A549 (cell line): ENCODE measurements at regions not wholly inside any gene's neighbourhood (a gene's known extent, or its start where the extent isn't known, plus 50 kb on each side); places are given as distances from the start of the nearest gene placed in this dataset.

Source experiments
- CBX8 ChIP-seq: fragments of 200-600 bp; sonication (generic); IDR thresholded peaks from 2 replicates; pipeline ENCODE4 v1.6.1; 2016
- EP300 ChIP-seq, 2 experiments: fragments of >200 bp; sonication (Bioruptor Twin); formaldehyde crosslinking; IDR thresholded peaks; 2 replicates in 1 of 2; 3 replicates in 1 of 2; pipeline ENCODE4 v1.6.1; 2016 to 2017
- FOXS1 ChIP-seq: fragments of 250-450 bp; sonication (Bioruptor Pico); IDR thresholded peaks from 2 replicates; pipeline ENCODE4 v1.5.0; 2020; ENCODE audit warnings: mild to moderate bottlenecking, moderate library complexity
- NR3C1 ChIP-seq: fragments of >200 bp; sonication (Bioruptor Twin); formaldehyde crosslinking; IDR thresholded peaks from 3 replicates; pipeline ENCODE4 v1.6.1; 2017
- POLR2A ChIP-seq: IDR thresholded peaks from 2 replicates; pipeline ENCODE4 v1.6.1; 2012; ENCODE audit warnings: mild to moderate bottlenecking, low read length
- RAD21 ChIP-seq, 2 experiments: fragments of >200 bp in 1 of 2; sonication (Bioruptor Twin) in 1 of 2; formaldehyde crosslinking in 1 of 2; IDR thresholded peaks in 1 of 2; conservative IDR thresholded peaks in 1 of 2; 2 replicates in 1 of 2; 3 replicates in 1 of 2; pipeline ENCODE4 v1.6.1; 2012 to 2018; ENCODE audit warnings: inconsistent platforms in 1 of 2
- RCOR1 ChIP-seq: fragments of 150-350 bp; IDR thresholded peaks from 2 replicates; pipeline ENCODE4 v1.6.1; 2014; ENCODE audit warnings: antibody characterized with exemption, low read length, low read depth
- RFX5 ChIP-seq: fragments of 450-650 bp; IDR thresholded peaks from 2 replicates; pipeline ENCODE4 v1.7.1; 2014; ENCODE audit warnings: antibody characterized with exemption, mild to moderate bottlenecking, moderate library complexity
- ZNF302 ChIP-seq: fragments of 250-450 bp; sonication (Bioruptor Pico); IDR thresholded peaks from 2 replicates; pipeline ENCODE4 v1.9.0; 2021; ENCODE audit warnings: inconsistent platforms, mild to moderate bottlenecking, moderate library complexity
- TF ChIP-seq, protein P1 (sequence below): fragments of >200 bp; sonication (Bioruptor Twin); formaldehyde crosslinking; IDR thresholded peaks from 3 replicates; pipeline ENCODE4 v1.5.1; 2016
- TF ChIP-seq, protein P2 (sequence below): fragments of 200-600 bp; sonication (generic); IDR thresholded peaks from 2 replicates; pipeline ENCODE4 v1.6.1; 2016; ENCODE audit warnings: antibody characterized with exemption, mild to moderate bottlenecking, moderate library complexity
- TF ChIP-seq, protein P3 (sequence below): fragments of 450-650 bp; IDR thresholded peaks from 2 replicates; pipeline ENCODE4 v1.6.1; 2014; ENCODE audit warnings: antibody characterized with exemption
- TF ChIP-seq, protein P4 (sequence below): IDR thresholded peaks from 2 replicates; pipeline ENCODE4 v1.6.1; 2012

DNA sequence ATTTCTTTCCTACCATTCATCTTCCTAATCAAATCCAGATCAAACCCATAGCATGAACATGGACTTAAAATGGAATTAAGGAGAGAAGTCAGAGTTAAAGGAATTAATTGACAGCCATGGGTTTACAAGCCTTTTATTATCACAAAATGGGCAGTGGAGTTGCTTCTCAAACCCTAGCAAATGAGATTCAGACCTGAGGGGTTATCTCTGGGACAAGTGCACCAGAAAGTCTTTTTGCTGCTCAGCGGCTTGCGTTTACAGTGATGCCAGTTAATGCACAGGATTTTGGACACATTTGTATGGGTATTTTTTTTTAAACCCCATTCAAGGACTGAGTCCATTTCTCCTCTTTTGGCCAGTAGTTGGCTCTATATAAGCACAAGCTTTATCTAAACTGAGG is 503.0 kb downstream of the EFNB2 start:
- TF ChIP-seq FOXS1 (CRISPR knock-in tag): no peak
- no peak for TF ChIP-seq CBX8
- TF ChIP-seq, protein P1, sequence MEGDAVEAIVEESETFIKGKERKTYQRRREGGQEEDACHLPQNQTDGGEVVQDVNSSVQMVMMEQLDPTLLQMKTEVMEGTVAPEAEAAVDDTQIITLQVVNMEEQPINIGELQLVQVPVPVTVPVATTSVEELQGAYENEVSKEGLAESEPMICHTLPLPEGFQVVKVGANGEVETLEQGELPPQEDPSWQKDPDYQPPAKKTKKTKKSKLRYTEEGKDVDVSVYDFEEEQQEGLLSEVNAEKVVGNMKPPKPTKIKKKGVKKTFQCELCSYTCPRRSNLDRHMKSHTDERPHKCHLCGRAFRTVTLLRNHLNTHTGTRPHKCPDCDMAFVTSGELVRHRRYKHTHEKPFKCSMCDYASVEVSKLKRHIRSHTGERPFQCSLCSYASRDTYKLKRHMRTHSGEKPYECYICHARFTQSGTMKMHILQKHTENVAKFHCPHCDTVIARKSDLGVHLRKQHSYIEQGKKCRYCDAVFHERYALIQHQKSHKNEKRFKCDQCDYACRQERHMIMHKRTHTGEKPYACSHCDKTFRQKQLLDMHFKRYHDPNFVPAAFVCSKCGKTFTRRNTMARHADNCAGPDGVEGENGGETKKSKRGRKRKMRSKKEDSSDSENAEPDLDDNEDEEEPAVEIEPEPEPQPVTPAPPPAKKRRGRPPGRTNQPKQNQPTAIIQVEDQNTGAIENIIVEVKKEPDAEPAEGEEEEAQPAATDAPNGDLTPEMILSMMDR: no peak
- TF ChIP-seq POLR2A: no peak
- TF ChIP-seq, protein P2, sequence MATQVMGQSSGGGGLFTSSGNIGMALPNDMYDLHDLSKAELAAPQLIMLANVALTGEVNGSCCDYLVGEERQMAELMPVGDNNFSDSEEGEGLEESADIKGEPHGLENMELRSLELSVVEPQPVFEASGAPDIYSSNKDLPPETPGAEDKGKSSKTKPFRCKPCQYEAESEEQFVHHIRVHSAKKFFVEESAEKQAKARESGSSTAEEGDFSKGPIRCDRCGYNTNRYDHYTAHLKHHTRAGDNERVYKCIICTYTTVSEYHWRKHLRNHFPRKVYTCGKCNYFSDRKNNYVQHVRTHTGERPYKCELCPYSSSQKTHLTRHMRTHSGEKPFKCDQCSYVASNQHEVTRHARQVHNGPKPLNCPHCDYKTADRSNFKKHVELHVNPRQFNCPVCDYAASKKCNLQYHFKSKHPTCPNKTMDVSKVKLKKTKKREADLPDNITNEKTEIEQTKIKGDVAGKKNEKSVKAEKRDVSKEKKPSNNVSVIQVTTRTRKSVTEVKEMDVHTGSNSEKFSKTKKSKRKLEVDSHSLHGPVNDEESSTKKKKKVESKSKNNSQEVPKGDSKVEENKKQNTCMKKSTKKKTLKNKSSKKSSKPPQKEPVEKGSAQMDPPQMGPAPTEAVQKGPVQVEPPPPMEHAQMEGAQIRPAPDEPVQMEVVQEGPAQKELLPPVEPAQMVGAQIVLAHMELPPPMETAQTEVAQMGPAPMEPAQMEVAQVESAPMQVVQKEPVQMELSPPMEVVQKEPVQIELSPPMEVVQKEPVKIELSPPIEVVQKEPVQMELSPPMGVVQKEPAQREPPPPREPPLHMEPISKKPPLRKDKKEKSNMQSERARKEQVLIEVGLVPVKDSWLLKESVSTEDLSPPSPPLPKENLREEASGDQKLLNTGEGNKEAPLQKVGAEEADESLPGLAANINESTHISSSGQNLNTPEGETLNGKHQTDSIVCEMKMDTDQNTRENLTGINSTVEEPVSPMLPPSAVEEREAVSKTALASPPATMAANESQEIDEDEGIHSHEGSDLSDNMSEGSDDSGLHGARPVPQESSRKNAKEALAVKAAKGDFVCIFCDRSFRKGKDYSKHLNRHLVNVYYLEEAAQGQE: no peak
- TF ChIP-seq RAD21 (conservative IDR thresholded peaks at IDR 0.05 in 1 of 2, IDR thresholded peaks at IDR 0.05 in 1 of 2): no peak
- TF ChIP-seq NR3C1: no peak
- no peak for TF ChIP-seq ZNF302 (CRISPR knock-in tag)
- no peak for TF ChIP-seq RCOR1
- TF ChIP-seq RFX5: no peak
- no peak for TF ChIP-seq EP300 (IDR thresholded peaks at IDR 0.05)
- TF ChIP-seq, protein P3, sequence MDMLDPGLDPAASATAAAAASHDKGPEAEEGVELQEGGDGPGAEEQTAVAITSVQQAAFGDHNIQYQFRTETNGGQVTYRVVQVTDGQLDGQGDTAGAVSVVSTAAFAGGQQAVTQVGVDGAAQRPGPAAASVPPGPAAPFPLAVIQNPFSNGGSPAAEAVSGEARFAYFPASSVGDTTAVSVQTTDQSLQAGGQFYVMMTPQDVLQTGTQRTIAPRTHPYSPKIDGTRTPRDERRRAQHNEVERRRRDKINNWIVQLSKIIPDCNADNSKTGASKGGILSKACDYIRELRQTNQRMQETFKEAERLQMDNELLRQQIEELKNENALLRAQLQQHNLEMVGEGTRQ: no peak
- TF ChIP-seq, protein P4, sequence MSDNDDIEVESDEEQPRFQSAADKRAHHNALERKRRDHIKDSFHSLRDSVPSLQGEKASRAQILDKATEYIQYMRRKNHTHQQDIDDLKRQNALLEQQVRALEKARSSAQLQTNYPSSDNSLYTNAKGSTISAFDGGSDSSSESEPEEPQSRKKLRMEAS: no peak
